Fibroblast of villous mesenchyme (primary cell): ENCODE measurements at regions not wholly inside any gene's neighbourhood (a gene's known extent, or its start where the extent isn't known, plus 50 kb on each side); places are given as distances from the start of the nearest gene placed in this dataset.

Experiments used
- DNase-seq: peaks from one replicate; pipeline ENCODE4 v3.0.0-alpha.2; 2010; ENCODE audit warnings: low read depth
- H3K4me3 ChIP-seq: 2 replicates; pipeline ENCODE4 v1.5.1; 2011; ENCODE audit warnings: low read depth, mild to moderate bottlenecking, low read length
- TF ChIP-seq, protein P1 (sequence below): IDR thresholded peaks from 2 replicates; pipeline ENCODE4 v1.5.1; 2012; ENCODE audit warnings: low read depth, mild to moderate bottlenecking, low read length; ENCODE audit not compliant: insufficient read depth

DNA sequence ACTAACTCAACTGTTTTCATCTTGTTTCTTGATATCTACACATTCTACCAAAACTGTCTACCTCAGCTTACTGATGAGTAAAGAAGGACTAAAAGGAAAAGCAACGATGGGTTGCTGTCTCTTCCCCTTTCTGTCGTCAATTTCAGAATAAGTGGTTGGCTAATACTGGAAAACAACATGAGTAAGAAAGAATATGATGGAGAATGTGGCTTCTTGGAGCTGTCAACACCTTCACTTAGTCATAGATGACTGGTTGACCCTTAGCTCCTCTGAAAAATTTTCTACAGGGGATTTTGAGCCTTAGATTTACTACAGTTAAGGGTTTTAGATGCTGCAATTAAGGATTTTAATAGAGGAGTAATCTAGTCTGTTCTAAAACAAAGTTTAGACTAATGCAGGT lies 797.9 kb downstream of the TLE4 start:
- no peak for DNase-seq
- TF ChIP-seq, protein P1, sequence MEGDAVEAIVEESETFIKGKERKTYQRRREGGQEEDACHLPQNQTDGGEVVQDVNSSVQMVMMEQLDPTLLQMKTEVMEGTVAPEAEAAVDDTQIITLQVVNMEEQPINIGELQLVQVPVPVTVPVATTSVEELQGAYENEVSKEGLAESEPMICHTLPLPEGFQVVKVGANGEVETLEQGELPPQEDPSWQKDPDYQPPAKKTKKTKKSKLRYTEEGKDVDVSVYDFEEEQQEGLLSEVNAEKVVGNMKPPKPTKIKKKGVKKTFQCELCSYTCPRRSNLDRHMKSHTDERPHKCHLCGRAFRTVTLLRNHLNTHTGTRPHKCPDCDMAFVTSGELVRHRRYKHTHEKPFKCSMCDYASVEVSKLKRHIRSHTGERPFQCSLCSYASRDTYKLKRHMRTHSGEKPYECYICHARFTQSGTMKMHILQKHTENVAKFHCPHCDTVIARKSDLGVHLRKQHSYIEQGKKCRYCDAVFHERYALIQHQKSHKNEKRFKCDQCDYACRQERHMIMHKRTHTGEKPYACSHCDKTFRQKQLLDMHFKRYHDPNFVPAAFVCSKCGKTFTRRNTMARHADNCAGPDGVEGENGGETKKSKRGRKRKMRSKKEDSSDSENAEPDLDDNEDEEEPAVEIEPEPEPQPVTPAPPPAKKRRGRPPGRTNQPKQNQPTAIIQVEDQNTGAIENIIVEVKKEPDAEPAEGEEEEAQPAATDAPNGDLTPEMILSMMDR, result no peak
- H3K4me3 ChIP-seq, result no peak overlapping the region

DNA sequence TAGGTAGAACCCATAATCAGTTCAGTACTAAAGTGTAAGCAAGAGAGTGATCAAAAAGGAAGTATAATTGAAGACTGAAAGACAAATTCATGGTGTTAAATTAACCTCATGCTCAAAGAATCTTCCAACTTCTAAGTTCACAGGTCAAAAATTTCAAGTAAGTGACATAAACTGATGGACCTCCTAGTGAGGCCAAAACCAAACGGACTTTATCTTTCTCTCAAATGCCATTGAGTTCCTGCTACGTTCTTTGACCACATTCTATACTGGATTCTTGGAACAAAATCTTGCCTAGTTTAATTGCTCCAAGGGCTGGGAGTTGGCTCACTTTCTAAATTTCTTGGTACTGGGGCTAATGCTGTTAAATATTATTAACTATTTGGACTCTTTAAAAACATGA lies 794.9 kb downstream of the TLE4 start:
- no peak for DNase-seq
- H3K4me3 ChIP-seq, result no peak overlapping the region
- TF ChIP-seq, protein P1, result no peak

- TF ChIP-seq, protein P1, result no peak
- H3K4me3 ChIP-seq, result no peak overlapping the region
These were observed 788.4 kb downstream of the TLE4 start for GRCh38 chr9:80359941-80360881.

GRCh38 chr9:80359291-80359690 lies 787.5 kb downstream of the TLE4 start:
- TF ChIP-seq, protein P1, result no peak
- no peak overlapping the region for H3K4me3 ChIP-seq
- no peak for DNase-seq

More at GRCh38 chr9:80359941-80360881, 788.4 kb downstream of the TLE4 start:
- DNase-seq, result no peak

DNA sequence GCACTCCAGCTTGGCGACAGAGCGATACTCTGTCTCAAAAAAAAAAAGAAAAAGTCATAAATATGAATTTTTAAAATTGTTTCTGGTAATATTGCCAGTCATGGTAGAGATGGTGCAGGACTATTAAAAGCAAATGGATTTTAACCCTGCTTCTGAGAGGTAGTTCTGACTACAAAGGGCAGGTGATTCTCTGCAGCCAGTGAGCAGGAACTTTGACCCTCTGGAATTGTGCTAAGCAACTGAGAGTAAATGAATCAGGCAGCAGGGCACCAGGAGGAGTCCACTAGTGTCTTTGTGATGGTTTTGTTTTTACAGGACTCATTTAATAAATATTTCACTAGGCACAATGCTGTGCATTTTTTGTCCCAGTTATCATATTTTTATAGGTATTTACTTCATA lies 781.2 kb downstream of the TLE4 start:
- TF ChIP-seq, protein P1, result no peak
- no peak for DNase-seq
- H3K4me3 ChIP-seq, result no peak overlapping the region

GRCh38 chr9:80351612-80352011 lies 779.8 kb downstream of the TLE4 start:
- TF ChIP-seq, protein P1, result no peak
- no peak overlapping the region for H3K4me3 ChIP-seq
- DNase-seq, result no peak
